ENCODE measurements at regions not wholly inside any gene's neighbourhood (a gene's known extent, or its start where the extent isn't known, plus 50 kb on each side); places are given as distances from the start of the nearest gene placed in this dataset.

DNA sequence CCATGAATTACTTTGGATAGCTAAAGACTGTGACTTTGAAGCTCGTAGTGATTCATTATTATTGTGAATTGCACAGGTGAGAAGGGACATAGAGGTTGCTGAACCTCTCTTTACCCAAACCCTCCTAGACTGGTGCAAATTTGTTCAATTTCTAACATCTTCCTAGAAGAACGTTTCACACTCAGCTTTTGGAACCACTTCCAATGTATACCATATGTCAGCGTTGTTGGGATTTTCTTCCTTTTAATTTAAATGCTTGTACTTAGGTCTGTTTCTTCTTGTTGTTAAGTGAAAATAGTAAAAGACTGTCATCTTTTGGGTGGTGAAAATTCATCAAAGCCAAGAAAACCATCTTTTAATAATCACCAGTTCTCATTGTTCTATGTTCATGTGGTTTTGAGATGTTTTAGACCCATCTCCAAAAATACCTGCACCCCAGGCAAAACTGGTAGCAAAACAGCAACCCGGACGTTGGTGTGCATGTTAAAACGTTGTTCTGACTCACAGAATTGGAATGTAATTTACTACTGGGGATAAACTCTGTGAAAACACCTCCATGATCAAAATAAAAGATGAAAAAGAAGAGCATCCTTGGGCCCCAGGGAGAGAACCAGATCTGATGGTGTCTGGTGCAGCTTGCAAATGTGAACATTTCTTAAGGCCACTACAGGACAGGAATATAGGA, 238.3 kb downstream of the NPR3 start:
- no peaks in the 10 kb centered on the region for H3K9me2 ChIP-seq (ENCODE audit: insufficient read depth, low read length)
- no peak overlapping the region for H3K27ac ChIP-seq (ENCODE audit: low read length)
- no peak overlapping the region for H3K9ac ChIP-seq (ENCODE audit: low read length)
- no peak overlapping the region for H2AFZ ChIP-seq (ENCODE audit: low read depth, low read length)
- no peak overlapping the region for H3K4me3 ChIP-seq (ENCODE audit: low read length)
- H3K27me3 ChIP-seq (ENCODE audit: insufficient read depth, low read depth, low read length): no peaks in the 10 kb centered on the region
- H3F3A ChIP-seq (ENCODE audit: insufficient read depth, low read length, poor library complexity, severe bottlenecking): no peaks in the 10 kb centered on the region
- no peaks in the 10 kb centered on the region for H3K9me3 ChIP-seq (ENCODE audit: low read length)
- no peaks in the 10 kb centered on the region for H3K36me3 ChIP-seq (ENCODE audit: insufficient read depth, low read length)
- no peak overlapping the region for H3K4me2 ChIP-seq (ENCODE audit: low read length)
- no peaks in the 10 kb centered on the region for H3K79me2 ChIP-seq (replicated peaks; ENCODE audit: insufficient read depth, low read length)
- TF ChIP-seq EP300 (conservative IDR thresholded peaks at IDR 0.05; ENCODE audit: poor library complexity, severe bottlenecking) (no peak), EZH2 (IDR thresholded peaks at IDR 0.05; ENCODE audit: borderline replicate concordance, insufficient read depth, low read length, poor library complexity, severe bottlenecking) (no peak), POLR2AphosphoS5 (IDR thresholded peaks at IDR 0.05) (no peak), MXI1 (conservative IDR thresholded peaks at IDR 0.05; ENCODE audit: poor library complexity, severe bottlenecking) (no peak)
- no peaks in the 10 kb centered on the region for H4K20me1 ChIP-seq (ENCODE audit: insufficient read depth)

DNA sequence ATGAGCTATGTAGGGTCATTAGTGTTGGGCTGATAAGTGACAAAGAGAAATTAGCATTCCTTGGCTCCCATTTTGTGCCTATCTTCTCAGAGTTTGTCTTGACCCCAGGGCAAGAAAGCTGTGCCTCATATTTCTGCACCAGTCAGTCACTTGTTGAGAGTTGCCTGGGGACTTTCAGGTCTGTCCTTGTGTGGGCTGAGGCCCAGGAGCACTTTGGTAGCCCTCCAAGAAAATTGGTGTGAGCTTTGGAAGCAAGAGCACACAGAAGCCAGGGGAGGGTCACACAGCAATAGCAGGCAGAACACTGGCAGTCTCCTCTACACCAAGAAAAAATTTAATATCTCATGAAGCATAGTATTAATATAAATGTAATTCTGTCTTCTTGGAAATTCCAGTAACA, 239.9 kb downstream of the NPR3 start:
- Histone ChIP-seq H3K27me3 (ENCODE audit: insufficient read depth, low read depth, low read length) (no peaks in the 10 kb centered on the region), H2AFZ (ENCODE audit: low read depth, low read length) (no peak overlapping the region), H3K36me3 (ENCODE audit: insufficient read depth, low read length) (no peaks in the 10 kb centered on the region), H4K20me1 (ENCODE audit: insufficient read depth) (no peaks in the 10 kb centered on the region), H3K9ac (ENCODE audit: low read length) (no peak overlapping the region), H3K79me2 (replicated peaks; ENCODE audit: insufficient read depth, low read length) (no peaks in the 10 kb centered on the region), H3K9me2 (ENCODE audit: insufficient read depth, low read length) (no peaks in the 10 kb centered on the region), H3K4me2 (ENCODE audit: low read length) (no peak overlapping the region), H3K9me3 (ENCODE audit: low read length) (no peaks in the 10 kb centered on the region), H3K27ac (ENCODE audit: low read length) (no peak overlapping the region), H3F3A (ENCODE audit: insufficient read depth, low read length, poor library complexity, severe bottlenecking) (no peaks in the 10 kb centered on the region), H3K4me3 (ENCODE audit: low read length) (no peak overlapping the region)
- no peak for TF ChIP-seq RAD21 (conservative IDR thresholded peaks at IDR 0.05)
- no peak for TF ChIP-seq SMC3 (conservative IDR thresholded peaks at IDR 0.05; ENCODE audit: poor library complexity)
- no peak for TF ChIP-seq POLR2AphosphoS5 (IDR thresholded peaks at IDR 0.05)
- TF ChIP-seq, protein P1, sequence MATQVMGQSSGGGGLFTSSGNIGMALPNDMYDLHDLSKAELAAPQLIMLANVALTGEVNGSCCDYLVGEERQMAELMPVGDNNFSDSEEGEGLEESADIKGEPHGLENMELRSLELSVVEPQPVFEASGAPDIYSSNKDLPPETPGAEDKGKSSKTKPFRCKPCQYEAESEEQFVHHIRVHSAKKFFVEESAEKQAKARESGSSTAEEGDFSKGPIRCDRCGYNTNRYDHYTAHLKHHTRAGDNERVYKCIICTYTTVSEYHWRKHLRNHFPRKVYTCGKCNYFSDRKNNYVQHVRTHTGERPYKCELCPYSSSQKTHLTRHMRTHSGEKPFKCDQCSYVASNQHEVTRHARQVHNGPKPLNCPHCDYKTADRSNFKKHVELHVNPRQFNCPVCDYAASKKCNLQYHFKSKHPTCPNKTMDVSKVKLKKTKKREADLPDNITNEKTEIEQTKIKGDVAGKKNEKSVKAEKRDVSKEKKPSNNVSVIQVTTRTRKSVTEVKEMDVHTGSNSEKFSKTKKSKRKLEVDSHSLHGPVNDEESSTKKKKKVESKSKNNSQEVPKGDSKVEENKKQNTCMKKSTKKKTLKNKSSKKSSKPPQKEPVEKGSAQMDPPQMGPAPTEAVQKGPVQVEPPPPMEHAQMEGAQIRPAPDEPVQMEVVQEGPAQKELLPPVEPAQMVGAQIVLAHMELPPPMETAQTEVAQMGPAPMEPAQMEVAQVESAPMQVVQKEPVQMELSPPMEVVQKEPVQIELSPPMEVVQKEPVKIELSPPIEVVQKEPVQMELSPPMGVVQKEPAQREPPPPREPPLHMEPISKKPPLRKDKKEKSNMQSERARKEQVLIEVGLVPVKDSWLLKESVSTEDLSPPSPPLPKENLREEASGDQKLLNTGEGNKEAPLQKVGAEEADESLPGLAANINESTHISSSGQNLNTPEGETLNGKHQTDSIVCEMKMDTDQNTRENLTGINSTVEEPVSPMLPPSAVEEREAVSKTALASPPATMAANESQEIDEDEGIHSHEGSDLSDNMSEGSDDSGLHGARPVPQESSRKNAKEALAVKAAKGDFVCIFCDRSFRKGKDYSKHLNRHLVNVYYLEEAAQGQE (IDR thresholded peaks at IDR 0.05; ENCODE audit: borderline replicate concordance): no peak
- no peak for TF ChIP-seq EZH2 (IDR thresholded peaks at IDR 0.05; ENCODE audit: borderline replicate concordance, insufficient read depth, low read length, poor library complexity, severe bottlenecking)

DNA sequence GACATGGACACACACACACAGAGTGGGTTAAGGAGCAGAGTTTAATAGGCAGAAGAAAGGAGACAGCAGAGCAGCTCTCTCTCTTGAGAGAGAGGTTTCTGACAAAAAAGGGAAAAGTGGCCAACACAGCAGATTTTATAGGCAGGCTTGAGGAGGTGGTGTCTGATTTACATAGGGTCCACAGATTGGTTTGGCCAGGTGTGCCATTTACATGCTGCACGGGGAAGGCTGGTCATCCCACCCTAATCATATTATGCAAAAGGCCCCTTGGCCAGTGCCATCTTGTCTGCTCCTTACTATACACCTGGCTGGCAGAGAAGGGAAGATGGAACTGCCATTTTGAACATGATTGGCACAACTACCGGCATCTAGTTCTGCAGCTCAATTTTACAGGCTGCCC, 240.8 kb downstream of the NPR3 start:
- no peak overlapping the region for H3K4me2 ChIP-seq (ENCODE audit: low read length)
- no peak overlapping the region for H2AFZ ChIP-seq (ENCODE audit: low read depth, low read length)
- no peaks in the 10 kb centered on the region for H3K79me2 ChIP-seq (replicated peaks; ENCODE audit: insufficient read depth, low read length)
- no peak for TF ChIP-seq MXI1 (conservative IDR thresholded peaks at IDR 0.05; ENCODE audit: poor library complexity, severe bottlenecking)
- TF ChIP-seq EP300 (conservative IDR thresholded peaks at IDR 0.05; ENCODE audit: poor library complexity, severe bottlenecking): no peak
- TF ChIP-seq POLR2AphosphoS5 (IDR thresholded peaks at IDR 0.05): no peak
- TF ChIP-seq, protein P1 (IDR thresholded peaks at IDR 0.05; ENCODE audit: borderline replicate concordance): no peak
- TF ChIP-seq SMC3 (conservative IDR thresholded peaks at IDR 0.05; ENCODE audit: poor library complexity): no peak
- TF ChIP-seq TAF1 (IDR thresholded peaks at IDR 0.05; ENCODE audit: low read depth): no peak
- TF ChIP-seq RAD21 (conservative IDR thresholded peaks at IDR 0.05): no peak
- no peak for TF ChIP-seq EZH2 (IDR thresholded peaks at IDR 0.05; ENCODE audit: borderline replicate concordance, insufficient read depth, low read length, poor library complexity, severe bottlenecking)
- TF ChIP-seq, protein P2, sequence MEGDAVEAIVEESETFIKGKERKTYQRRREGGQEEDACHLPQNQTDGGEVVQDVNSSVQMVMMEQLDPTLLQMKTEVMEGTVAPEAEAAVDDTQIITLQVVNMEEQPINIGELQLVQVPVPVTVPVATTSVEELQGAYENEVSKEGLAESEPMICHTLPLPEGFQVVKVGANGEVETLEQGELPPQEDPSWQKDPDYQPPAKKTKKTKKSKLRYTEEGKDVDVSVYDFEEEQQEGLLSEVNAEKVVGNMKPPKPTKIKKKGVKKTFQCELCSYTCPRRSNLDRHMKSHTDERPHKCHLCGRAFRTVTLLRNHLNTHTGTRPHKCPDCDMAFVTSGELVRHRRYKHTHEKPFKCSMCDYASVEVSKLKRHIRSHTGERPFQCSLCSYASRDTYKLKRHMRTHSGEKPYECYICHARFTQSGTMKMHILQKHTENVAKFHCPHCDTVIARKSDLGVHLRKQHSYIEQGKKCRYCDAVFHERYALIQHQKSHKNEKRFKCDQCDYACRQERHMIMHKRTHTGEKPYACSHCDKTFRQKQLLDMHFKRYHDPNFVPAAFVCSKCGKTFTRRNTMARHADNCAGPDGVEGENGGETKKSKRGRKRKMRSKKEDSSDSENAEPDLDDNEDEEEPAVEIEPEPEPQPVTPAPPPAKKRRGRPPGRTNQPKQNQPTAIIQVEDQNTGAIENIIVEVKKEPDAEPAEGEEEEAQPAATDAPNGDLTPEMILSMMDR (IDR thresholded peaks at IDR 0.05; ENCODE audit: poor library complexity, severe bottlenecking): no peak
- no peaks in the 10 kb centered on the region for H3F3A ChIP-seq (ENCODE audit: insufficient read depth, low read length, poor library complexity, severe bottlenecking)
- no peak overlapping the region for H3K4me3 ChIP-seq (ENCODE audit: low read length)
- no peaks in the 10 kb centered on the region for H3K27me3 ChIP-seq (ENCODE audit: insufficient read depth, low read depth, low read length)
- no peak overlapping the region for H3K27ac ChIP-seq (ENCODE audit: low read length)
- no peak overlapping the region for H3K9ac ChIP-seq (ENCODE audit: low read length)
- H4K20me1 ChIP-seq (ENCODE audit: insufficient read depth): no peaks in the 10 kb centered on the region
- H3K9me3 ChIP-seq (ENCODE audit: low read length): no peaks in the 10 kb centered on the region
- H3K9me2 ChIP-seq (ENCODE audit: insufficient read depth, low read length): no peaks in the 10 kb centered on the region
- no peaks in the 10 kb centered on the region for H3K36me3 ChIP-seq (ENCODE audit: insufficient read depth, low read length)

Data from neural cell (in vitro differentiated cells).